ENCODE measurements at regions not wholly inside any gene's neighbourhood (a gene's known extent, or its start where the extent isn't known, plus 50 kb on each side); places are given as distances from the start of the nearest gene placed in this dataset.

- TF ChIP-seq, protein P1, sequence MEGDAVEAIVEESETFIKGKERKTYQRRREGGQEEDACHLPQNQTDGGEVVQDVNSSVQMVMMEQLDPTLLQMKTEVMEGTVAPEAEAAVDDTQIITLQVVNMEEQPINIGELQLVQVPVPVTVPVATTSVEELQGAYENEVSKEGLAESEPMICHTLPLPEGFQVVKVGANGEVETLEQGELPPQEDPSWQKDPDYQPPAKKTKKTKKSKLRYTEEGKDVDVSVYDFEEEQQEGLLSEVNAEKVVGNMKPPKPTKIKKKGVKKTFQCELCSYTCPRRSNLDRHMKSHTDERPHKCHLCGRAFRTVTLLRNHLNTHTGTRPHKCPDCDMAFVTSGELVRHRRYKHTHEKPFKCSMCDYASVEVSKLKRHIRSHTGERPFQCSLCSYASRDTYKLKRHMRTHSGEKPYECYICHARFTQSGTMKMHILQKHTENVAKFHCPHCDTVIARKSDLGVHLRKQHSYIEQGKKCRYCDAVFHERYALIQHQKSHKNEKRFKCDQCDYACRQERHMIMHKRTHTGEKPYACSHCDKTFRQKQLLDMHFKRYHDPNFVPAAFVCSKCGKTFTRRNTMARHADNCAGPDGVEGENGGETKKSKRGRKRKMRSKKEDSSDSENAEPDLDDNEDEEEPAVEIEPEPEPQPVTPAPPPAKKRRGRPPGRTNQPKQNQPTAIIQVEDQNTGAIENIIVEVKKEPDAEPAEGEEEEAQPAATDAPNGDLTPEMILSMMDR (IDR thresholded peaks at IDR 0.05; ENCODE audit: insufficient read depth, missing control alignments), result no peak
- DNase-seq (ENCODE audit: insufficient read length, low spot score) (no peak), FAIRE-seq (no peak)
Observed at GRCh38 chr22:47933891-47934290, 1171.4 kb downstream of the TBC1D22A start.

GRCh38 chr22:47933226-47933625, 1170.8 kb downstream of the TBC1D22A start:
- no peak for FAIRE-seq
- DNase-seq (ENCODE audit: insufficient read length, low spot score), result no peak
- TF ChIP-seq, protein P1 (IDR thresholded peaks at IDR 0.05; ENCODE audit: insufficient read depth, missing control alignments), result no peak

DNA sequence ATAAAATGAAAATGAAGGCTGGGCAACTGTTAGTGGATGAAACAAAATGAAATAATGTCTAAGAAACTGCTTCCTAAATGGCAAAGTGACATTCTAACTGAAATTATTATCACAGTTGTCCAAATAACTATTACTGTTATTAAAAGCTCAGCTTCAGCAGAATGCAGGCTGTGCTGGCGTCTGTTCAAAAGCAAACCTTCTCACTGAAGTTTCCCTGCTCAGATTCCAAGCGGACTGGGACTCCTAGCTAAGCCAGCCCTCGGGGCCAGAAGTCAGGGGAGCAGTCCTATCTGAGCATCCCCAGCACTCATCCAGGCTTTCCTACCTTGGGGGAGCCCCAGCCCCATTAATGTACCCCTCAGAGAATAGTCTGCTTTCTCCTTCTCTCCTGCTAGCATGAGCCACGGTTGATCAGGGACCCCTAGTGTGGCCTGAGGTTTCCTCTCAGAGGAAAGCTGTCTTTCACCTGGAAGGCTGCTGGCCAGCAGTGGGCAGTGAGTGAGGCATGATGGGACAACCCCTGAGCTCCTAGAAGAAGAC, 1167.3 kb downstream of the TBC1D22A start:
- DNase-seq (ENCODE audit: insufficient read length, low spot score) (no peak), FAIRE-seq (no peak)
- TF ChIP-seq, protein P1 (IDR thresholded peaks at IDR 0.05; ENCODE audit: insufficient read depth, missing control alignments), result no peak

GRCh38 chr22:47929073-47929472, 1166.6 kb downstream of the TBC1D22A start:
- DNase-seq (ENCODE audit: insufficient read length, low spot score), result no peak
- TF ChIP-seq, protein P1 (IDR thresholded peaks at IDR 0.05; ENCODE audit: insufficient read depth, missing control alignments), result no peak
- FAIRE-seq, result no peak

- TF ChIP-seq, protein P1 (IDR thresholded peaks at IDR 0.05; ENCODE audit: insufficient read depth, missing control alignments), result no peak
- DNase-seq (ENCODE audit: insufficient read length, low spot score) (no peak), FAIRE-seq (no peak)
Observed at GRCh38 chr22:47928631-47929030, 1166.2 kb downstream of the TBC1D22A start.

DNA sequence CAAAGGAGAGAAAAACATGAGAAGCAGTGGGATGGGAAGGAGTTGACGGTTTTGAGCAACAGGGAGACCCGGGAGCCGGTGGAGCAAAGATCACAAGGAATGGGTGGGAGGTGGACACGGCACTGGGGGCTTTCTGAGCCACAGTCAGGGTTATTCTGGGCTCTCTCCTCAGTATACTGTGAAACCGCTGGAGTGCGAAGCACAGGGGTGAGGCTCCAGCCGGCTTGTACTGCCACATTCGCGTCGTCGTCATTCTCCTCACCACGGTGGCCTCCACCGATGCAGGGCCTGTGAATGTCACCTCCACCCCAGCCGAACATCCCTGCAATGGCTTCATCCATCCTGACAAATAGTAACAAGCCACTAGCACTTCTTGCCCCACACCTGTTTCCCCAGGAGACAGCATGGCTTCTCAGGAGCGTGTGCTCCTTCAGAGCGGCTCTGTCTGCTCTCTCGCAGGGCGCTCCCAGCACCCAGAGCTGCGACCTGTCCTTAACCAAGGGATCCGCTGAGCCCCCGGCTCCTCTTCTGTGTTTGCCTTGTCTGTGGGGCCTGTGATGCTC, 1165.3 kb downstream of the TBC1D22A start:
- FAIRE-seq (no peak), DNase-seq (ENCODE audit: insufficient read length, low spot score) (no peak)
- TF ChIP-seq, protein P1 (IDR thresholded peaks at IDR 0.05; ENCODE audit: insufficient read depth, missing control alignments), result no peak

- no peak for FAIRE-seq
- TF ChIP-seq, protein P1 (IDR thresholded peaks at IDR 0.05; ENCODE audit: insufficient read depth, missing control alignments), result no peak
- DNase-seq (ENCODE audit: insufficient read length, low spot score), result no peak
Observed at GRCh38 chr22:47923011-47923427, 1160.6 kb downstream of the TBC1D22A start.

Data from D721Med (cell line).